ENCODE measurements at regions not wholly inside any gene's neighbourhood (a gene's known extent, or its start where the extent isn't known, plus 50 kb on each side); places are given as distances from the start of the nearest gene placed in this dataset.

GRCh38 chr3:184642631-184643285 lies 69.1 kb downstream of the MAGEF1 start:
- no peak for FAIRE-seq
- POLR2A ChIA-PET, result no interaction called here
- dilution Hi-C loops (cut with MboI; ENCODE audit: extremely low pct_ligation_motif_present, low sequenced_read_pairs), result no loop called here

More at GRCh38 chr3:184642631-184643285, 69.1 kb downstream of the MAGEF1 start:
- DNase-seq (ENCODE audit: low read depth, low spot score), result no peak
- Histone ChIP-seq H3K27ac (ENCODE audit: insufficient read depth, low read depth, low read length) (no peak overlapping the region), H3K4me2 (ENCODE audit: insufficient read depth, low read length) (no peak overlapping the region), H2AFZ (ENCODE audit: low read depth, low read length) (no peak overlapping the region), H3K4me1 (ENCODE audit: control insufficient read depth, extremely low read depth, insufficient read depth, low read length) (no peaks in the 10 kb centered on the region), H3K4me3 (replicated peaks in 1 of 3; ENCODE audit: insufficient read depth in 1 of 3, low read depth in 1 of 3, low read length in 3 of 3) (no peak overlapping the region), H3K79me2 (ENCODE audit: control insufficient read depth, insufficient read depth, low read length) (no peaks in the 10 kb centered on the region), H3K9me3 (replicated peaks; ENCODE audit: control insufficient read depth, insufficient read depth, low read length) (no peaks in the 10 kb centered on the region), H3K9me1 (replicated peaks; ENCODE audit: control insufficient read depth, extremely low read depth, insufficient read depth, low read length) (no peaks in the 10 kb centered on the region), H4K20me1 (replicated peaks; ENCODE audit: control insufficient read depth, extremely low read depth, insufficient read depth, low read length) (no peaks in the 10 kb centered on the region), H3K27me3 (ENCODE audit: control insufficient read depth in 2 of 2, insufficient read depth in 2 of 2, low read length in 2 of 2) (peaks cover 0 to 2% of the 10 kb centered on the region in 2 experiments), H3K9ac (replicated peaks; ENCODE audit: extremely low read depth, insufficient read depth, low read length) (no peak overlapping the region), H3K36me3 (ENCODE audit: control insufficient read depth in 2 of 2, extremely low read depth in 1 of 2, insufficient read depth in 2 of 2, low read length in 2 of 2) (no peaks in the 10 kb centered on the region)
- intact Hi-C loops (cut with micrococcal nuclease), result no loop called here
- TF ChIP-seq MYC (IDR thresholded peaks at IDR 0.05; ENCODE audit: low read depth, low read length) (no peak), EZH2 (IDR thresholded peaks at IDR 0.05; ENCODE audit: borderline replicate concordance, low read depth, low read length, severe bottlenecking) (no peak), FOS (IDR thresholded peaks at IDR 0.05; ENCODE audit: borderline replicate concordance, insufficient read depth, low read length) (no peak), JUN (IDR thresholded peaks at IDR 0.05; ENCODE audit: borderline replicate concordance, insufficient read depth, insufficient read length, low read depth) (no peak), POLR2AphosphoS5 (IDR thresholded peaks at IDR 0.05; ENCODE audit: insufficient read depth, low read depth, low read length) (no peak), GATA2 (IDR thresholded peaks at IDR 0.05; ENCODE audit: insufficient read depth, insufficient read length, low read depth, low read length) (no peak), CTCF (IDR thresholded peaks at IDR 0.05; ENCODE audit: extremely low read depth in 1 of 2, insufficient read depth in 1 of 2, low read depth in 1 of 2, low read length in 2 of 2) (no peak), POLR2A (IDR thresholded peaks at IDR 0.05; ENCODE audit: low read depth, low read length) (no peak), MAX (IDR thresholded peaks at IDR 0.05; ENCODE audit: insufficient read depth, insufficient read length) (no peak)
- CTCF ChIA-PET, result no interaction called here
- no TSS peak for BruUV-seq (replicated peaks)
